ENCODE measurements at regions not wholly inside any gene's neighbourhood (a gene's known extent, or its start where the extent isn't known, plus 50 kb on each side); places are given as distances from the start of the nearest gene placed in this dataset.

DNA sequence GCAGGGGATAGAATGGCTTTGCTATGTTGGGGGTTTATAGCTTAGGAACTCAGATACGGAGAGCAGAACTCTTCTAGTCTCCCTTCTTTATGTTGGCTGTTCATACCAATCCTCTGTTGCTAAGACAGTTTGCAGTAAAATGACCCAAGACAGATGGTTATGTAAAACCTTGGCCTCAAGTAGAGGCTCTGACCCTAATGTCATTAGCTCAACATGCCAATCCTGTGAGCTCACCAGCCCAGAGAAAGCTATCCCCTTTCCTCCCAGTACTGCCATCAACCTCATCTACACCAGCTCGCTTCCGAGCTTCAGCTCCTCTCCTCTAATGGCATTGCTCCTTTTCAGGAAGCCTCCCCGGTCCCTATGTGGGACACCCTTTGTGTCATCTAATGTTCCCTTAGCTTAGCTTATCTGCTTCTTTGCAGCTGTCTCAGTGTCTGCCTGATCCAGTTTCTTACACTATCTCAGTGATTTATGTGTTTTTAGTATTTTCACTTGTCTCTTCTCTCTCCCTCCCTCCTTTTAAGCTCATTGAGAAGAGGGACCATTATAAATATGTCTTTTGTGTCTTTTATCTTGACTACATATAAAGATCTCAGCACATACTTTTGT, 281.3 kb upstream of the CLINT1 start:
- TF ChIP-seq, protein P1, sequence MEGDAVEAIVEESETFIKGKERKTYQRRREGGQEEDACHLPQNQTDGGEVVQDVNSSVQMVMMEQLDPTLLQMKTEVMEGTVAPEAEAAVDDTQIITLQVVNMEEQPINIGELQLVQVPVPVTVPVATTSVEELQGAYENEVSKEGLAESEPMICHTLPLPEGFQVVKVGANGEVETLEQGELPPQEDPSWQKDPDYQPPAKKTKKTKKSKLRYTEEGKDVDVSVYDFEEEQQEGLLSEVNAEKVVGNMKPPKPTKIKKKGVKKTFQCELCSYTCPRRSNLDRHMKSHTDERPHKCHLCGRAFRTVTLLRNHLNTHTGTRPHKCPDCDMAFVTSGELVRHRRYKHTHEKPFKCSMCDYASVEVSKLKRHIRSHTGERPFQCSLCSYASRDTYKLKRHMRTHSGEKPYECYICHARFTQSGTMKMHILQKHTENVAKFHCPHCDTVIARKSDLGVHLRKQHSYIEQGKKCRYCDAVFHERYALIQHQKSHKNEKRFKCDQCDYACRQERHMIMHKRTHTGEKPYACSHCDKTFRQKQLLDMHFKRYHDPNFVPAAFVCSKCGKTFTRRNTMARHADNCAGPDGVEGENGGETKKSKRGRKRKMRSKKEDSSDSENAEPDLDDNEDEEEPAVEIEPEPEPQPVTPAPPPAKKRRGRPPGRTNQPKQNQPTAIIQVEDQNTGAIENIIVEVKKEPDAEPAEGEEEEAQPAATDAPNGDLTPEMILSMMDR (IDR thresholded peaks at IDR 0.05; ENCODE audit: poor library complexity): no peak
- TF ChIP-seq EZH2 (IDR thresholded peaks at IDR 0.05; ENCODE audit: borderline replicate concordance): no peak
